Left ventricle myocardium inferior (tissue), 1 donor: ENCODE measurements at regions not wholly inside any gene's neighbourhood (a gene's known extent, or its start where the extent isn't known, plus 50 kb on each side); places are given as distances from the start of the nearest gene placed in this dataset.

Experiments used
- DNase-seq: peaks from one replicate; pipeline ENCODE4 v3.0.0-alpha.2; 2020
- H3K27ac ChIP-seq: fragments of 200-600 bp; replicated peaks from 2 replicates; pipeline ENCODE4 v1.8.0; 2021
- H3K27me3 ChIP-seq: fragments of 200-600 bp; 2 replicates; pipeline ENCODE4 v1.8.0; 2021; ENCODE audit warnings: low read depth
- H3K36me3 ChIP-seq: fragments of 200-600 bp; 2 replicates; pipeline ENCODE4 v1.8.0; 2021
- H3K4me1 ChIP-seq: fragments of 200-600 bp; 2 replicates; pipeline ENCODE4 v1.8.0; 2021
- H3K4me3 ChIP-seq: fragments of 200-600 bp; 2 replicates; pipeline ENCODE4 v1.8.0; 2021; ENCODE audit warnings: mild to moderate bottlenecking, moderate library complexity
- H3K9me3 ChIP-seq: fragments of 200-600 bp; replicated peaks from 2 replicates; pipeline ENCODE4 v1.8.0; 2021
- intact Hi-C: fragments of 100-400 bp; cut with micrococcal nuclease; formaldehyde crosslinking; loops from one replicate; pipeline ENCODE4 v1.11.0; 2022
- TF ChIP-seq, protein P1 (sequence below): fragments of 200-600 bp; IDR thresholded peaks from 2 replicates; pipeline ENCODE4 v1.8.0; 2021; ENCODE audit warnings: antibody characterized with exemption, mild to moderate bottlenecking, borderline replicate concordance
- donor health status: DM: no; HTN: yes; CAD: no; lungs with severe emphysema.

DNA sequence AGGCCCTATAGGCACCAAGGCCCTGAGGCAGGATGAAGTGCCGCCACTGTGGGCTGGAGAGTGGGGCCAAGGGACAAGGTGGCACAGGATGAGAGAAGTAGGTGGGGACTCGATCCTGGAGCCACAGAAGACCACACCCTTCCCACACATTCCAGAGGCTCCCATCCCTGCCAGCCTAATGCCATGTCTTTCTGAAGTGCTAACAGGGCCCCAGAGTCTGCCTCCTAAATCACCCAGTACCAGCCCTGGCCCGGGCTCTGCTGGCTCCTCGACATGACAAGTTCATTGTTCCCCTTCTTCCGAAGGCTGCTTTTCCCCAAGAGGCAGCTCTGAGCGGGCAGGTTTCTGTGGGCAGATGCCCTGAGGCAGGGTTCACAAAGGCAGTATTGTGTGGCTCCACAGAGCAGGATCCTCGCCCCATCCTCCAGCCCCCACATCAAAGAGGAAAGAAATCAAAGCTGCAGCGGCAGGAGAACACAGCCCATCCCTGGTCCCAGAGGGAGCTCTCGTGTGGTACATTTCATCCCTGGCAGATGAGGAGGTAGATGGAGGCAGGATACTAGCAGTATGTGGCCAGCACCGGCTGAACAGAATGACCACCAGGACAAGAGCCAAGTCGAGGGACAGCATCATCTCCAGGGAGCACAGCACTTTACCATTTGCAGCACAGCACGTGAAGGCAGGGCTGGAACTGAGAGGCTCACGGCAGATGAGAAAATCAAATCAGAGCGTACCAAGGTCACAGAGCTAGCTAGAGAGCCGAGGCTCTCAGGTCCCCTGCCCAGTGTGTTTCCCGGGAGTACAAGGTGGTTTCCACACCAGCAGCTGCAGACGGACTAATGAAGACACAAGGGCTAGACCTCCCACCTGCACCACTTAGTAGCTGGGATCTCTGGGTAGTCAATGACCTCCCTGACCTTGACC lies 64.8 kb downstream of the SYF2 start:
- H3K4me1 ChIP-seq, result no peaks in the 10 kb centered on the region

DNA sequence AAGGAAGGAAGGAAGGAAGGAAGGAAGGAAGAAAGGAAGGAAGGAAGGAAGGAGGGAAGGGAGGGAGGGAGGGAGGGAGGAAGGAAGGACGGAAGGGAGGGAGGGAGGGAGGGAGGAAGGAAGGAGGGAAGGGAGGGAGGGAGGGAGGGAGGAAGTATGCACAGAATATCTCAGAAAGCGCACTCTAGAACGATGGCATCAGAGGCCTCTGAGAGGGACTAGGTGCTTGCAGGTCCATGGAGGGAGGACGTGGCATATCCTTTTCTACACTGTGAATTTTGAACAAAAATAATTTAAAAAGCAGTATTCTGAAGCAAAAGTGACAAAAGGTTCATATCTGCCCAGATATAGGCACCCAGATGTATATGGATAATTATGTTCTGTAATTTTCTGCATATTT lies 65.5 kb downstream of the SYF2 start:
- Histone ChIP-seq H3K4me1 (no peaks in the 10 kb centered on the region), H3K4me3 (no peak overlapping the region), H3K27me3 (peaks cover 18% of the 10 kb centered on the region), H3K36me3 (no peaks in the 10 kb centered on the region), H3K27ac (no peak overlapping the region), H3K9me3 (no peaks in the 10 kb centered on the region)
- intact Hi-C loops, result no loop called here
- TF ChIP-seq, protein P1, sequence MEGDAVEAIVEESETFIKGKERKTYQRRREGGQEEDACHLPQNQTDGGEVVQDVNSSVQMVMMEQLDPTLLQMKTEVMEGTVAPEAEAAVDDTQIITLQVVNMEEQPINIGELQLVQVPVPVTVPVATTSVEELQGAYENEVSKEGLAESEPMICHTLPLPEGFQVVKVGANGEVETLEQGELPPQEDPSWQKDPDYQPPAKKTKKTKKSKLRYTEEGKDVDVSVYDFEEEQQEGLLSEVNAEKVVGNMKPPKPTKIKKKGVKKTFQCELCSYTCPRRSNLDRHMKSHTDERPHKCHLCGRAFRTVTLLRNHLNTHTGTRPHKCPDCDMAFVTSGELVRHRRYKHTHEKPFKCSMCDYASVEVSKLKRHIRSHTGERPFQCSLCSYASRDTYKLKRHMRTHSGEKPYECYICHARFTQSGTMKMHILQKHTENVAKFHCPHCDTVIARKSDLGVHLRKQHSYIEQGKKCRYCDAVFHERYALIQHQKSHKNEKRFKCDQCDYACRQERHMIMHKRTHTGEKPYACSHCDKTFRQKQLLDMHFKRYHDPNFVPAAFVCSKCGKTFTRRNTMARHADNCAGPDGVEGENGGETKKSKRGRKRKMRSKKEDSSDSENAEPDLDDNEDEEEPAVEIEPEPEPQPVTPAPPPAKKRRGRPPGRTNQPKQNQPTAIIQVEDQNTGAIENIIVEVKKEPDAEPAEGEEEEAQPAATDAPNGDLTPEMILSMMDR, result no peak
- DNase-seq, result no peak

More for the DNA sequence above, 64.8 kb downstream of the SYF2 start:
- no peak for DNase-seq
- Histone ChIP-seq H3K9me3 (no peaks in the 10 kb centered on the region), H3K27ac (no peak overlapping the region), H3K4me3 (no peak overlapping the region), H3K36me3 (no peaks in the 10 kb centered on the region), H3K27me3 (peaks cover 17% of the 10 kb centered on the region)
- intact Hi-C loops, result no loop called here
- TF ChIP-seq, protein P1, result no peak

DNA sequence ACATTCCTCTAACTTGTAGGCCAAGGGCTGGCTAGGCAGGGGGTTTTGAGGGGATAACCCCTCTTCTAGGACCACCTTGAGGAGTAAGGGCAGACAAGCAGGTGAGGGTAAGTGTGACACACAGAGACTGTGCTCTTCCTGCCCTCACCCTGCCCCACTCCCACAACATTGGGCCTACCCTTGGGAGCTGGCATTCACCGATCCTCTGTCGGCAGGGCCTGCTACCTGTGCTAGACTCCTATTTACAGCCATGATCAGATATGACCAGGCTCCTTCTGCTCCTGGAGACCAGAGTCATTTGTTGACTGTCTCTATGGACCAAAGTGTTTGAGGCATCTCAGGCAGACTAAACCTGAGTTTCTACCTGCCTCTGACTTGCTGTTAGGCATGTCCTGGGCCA lies 68.3 kb downstream of the SYF2 start:
- H3K4me1 ChIP-seq, result no peaks in the 10 kb centered on the region
- no peak overlapping the region for H3K4me3 ChIP-seq
- no peaks in the 10 kb centered on the region for H3K36me3 ChIP-seq
- TF ChIP-seq, protein P1, result no peak
- no peak overlapping the region for H3K27ac ChIP-seq
- H3K9me3 ChIP-seq, result peaks cover 12% of the 10 kb centered on the region
- DNase-seq, result no peak
- H3K27me3 ChIP-seq, result peaks cover 18% of the 10 kb centered on the region
- intact Hi-C loops, result no loop called here

DNA sequence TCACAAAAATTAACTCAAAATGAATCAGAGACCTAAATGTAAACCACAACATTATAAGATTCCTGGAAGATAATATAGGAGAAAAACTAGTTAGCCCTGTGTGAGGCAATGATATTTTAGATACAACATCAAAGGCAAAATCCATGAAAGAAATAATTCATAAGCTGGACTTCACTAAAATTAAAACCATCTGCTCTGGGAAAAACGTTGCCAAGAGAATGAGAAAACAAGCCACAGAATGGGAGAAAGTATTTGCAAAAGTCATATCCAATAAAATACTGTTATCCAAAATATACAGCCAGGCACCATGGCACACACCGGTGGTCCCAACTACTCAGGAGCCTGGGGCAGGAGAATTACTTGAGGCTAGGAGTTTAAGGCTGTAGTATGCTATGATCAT lies 70.3 kb downstream of the SYF2 start:
- H3K27me3 ChIP-seq, result peaks cover 30% of the 10 kb centered on the region
- no peaks in the 10 kb centered on the region for H3K4me1 ChIP-seq
- intact Hi-C loops, result no loop called here
- TF ChIP-seq, protein P1, result no peak
- no peak overlapping the region for H3K4me3 ChIP-seq
- H3K27ac ChIP-seq, result no peak overlapping the region
- no peak for DNase-seq
- no peaks in the 10 kb centered on the region for H3K36me3 ChIP-seq
- peaks cover 28% of the 10 kb centered on the region for H3K9me3 ChIP-seq

- Histone ChIP-seq H3K27me3 (peaks cover 32% of the 10 kb centered on the region), H3K36me3 (no peaks in the 10 kb centered on the region), H3K4me3 (no peak overlapping the region), H3K4me1 (no peaks in the 10 kb centered on the region), H3K27ac (no peak overlapping the region), H3K9me3 (peaks cover 36% of the 10 kb centered on the region)
- intact Hi-C loops, result no loop called here
- TF ChIP-seq, protein P1, result no peak
- DNase-seq, result no peak
These were observed 74.5 kb downstream of the SYF2 start for GRCh38 chr1:25157846-25158245.
